AG08395 (cell line): ENCODE measurements at regions not wholly inside any gene's neighbourhood (a gene's known extent, or its start where the extent isn't known, plus 50 kb on each side); places are given as distances from the start of the nearest gene placed in this dataset.
A peak's percentile ranks its signal among the peaks of the same experiment; 100 is the strongest.
"Not testable (repeated sequence)": the region's sequence is repeated elsewhere in the genome, so short reads cannot be mapped to it uniquely, and the experiment has no call there.

Source experiments
- DNase-seq: peaks from one replicate; pipeline ENCODE4 v3.0.0; 2012; ENCODE audit warnings: mixed read lengths, low spot score

DNA sequence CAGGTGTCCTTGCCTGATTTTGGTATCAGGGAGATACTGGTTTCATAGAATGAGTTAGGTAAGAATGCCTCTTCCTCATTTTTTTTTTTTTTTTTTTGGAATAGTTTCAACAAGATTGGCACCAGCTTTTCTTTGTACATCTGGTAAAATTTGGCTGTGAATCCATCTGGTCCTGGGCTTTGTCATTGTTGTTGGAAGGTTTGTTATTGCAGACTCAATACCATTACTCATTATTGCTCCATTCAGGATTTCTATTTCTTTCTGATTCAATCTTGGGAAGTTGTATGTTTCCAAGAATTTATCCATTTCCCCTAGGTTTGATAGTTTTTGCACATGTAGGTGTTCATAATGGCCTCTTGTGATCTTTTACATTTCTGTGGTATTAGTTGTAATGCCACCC, 126.0 kb upstream of the KITLG start:
- no peak for DNase-seq

DNA sequence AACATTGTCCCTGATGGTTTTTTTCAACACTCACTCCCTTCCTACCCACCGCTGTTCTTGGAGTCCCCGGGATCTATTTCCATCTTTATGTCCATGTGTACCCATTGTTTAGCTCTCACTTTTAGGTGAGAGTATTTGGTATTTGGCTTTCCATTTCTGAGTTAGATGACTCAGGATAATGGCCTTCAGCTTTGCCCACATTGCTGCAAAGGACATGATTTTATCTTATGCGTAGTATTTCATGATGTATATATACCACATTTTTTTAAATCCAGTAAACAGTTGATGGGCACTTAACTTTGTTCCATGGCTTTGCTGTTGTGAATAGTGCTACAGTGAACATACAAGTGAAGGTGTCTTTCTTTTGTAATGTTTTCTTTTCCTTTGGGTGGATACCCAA, 123.5 kb upstream of the KITLG start:
- DNase-seq, result no peak

DNA sequence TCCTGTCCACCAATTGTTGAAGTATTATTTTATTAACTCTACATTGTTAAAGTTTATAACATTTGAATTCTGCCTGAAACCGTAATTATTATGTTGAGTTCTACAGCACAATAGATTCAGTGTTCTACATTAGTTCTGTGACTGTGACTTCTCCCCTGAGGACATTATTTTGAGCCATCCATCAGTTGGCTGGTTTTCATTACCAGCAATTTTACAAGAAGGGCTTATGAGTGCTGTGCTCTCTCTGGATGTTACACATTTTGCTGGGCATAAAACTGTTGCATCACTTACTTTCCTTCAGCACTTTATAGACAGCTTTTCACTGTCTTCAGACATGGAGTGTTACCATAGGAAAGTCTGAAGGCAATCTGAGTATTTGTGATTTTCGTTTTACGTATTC, 118.2 kb upstream of the KITLG start:
- DNase-seq, result no peak

DNA sequence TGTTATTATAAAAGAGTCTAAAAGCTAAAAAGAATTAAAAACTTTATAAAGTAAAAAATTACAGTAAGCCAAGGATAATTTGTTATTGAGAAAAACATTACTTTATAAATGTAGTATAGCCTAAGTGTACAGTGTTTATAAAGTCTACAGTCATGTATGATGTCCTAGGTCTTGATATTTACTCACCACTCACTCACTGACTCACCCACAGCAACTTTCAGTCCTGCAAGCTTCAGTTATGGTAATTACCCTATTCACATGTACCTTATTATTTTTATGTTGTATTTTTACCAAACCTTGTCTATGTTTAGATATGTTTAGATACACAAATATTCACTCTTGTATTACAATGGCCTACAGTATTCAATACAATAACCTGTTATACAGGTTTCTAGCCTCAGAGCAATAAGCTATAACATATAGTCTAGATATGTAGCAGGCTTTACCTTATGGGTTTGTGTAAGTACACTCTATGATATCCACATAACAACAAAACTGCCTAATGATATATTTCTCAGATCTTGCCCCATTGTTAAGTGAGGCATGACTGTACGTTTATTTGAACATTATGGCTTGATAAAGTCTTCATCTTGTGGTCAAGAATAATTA, 113.7 kb upstream of the KITLG start:
- DNase-seq, result no peak

DNA sequence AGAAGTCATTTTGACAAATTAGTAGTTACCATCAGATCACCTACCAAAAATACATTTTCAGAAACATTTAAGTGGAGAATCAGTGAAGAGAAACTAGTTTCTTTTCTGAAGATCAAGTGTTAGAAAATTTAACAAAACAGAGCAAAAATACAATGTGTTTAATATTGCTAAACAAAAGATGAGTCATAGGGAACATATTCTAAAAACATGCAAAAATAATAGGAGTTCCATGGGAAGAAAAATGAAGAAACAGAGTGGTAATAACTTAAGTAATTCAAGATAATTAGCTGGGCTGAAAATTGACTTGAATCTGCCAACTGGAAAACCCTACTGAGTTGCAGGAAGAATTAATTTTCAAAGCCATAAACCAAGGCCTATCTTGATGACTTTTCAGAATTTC, 111.5 kb upstream of the KITLG start:
- no peak for DNase-seq

DNA sequence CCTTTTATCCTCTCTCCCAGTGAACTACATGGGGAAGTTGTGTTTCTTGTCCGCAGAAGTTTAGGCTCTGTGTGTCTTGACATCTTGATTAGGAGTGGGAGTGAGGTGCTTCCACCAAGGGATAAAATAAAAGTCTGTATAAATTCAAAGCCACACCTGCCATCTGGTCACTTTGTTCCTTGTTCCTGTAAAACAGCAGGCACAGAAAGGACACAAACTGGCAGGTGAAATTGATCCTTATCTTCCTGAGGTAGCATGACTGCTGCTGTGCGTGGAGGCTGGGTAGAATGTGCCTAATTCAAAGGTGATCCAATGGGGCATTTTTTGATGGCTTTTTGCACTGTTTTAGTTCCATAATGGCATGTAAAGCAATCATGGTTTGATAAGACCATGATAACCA, 104.3 kb upstream of the KITLG start:
- no peak for DNase-seq

DNA sequence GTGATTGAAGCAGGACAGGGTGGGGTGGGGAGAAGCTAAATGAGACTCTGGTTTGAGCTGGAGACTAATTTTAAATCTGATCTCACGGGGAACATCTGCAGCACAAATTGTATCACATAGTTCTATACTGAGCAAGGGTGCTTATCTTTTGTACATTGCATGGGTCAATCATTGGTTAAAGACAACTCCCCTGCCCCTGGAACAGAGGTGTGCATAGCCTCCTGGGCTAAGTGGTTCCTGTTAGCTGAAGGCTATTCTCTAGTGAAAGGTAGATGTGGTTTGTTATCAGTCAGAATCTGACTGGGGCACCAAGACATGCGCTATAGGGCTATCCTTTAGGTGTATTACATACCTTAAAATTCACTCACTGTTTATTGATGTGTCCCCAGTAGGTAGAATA, 103.9 kb upstream of the KITLG start:
- no peak for DNase-seq

DNA sequence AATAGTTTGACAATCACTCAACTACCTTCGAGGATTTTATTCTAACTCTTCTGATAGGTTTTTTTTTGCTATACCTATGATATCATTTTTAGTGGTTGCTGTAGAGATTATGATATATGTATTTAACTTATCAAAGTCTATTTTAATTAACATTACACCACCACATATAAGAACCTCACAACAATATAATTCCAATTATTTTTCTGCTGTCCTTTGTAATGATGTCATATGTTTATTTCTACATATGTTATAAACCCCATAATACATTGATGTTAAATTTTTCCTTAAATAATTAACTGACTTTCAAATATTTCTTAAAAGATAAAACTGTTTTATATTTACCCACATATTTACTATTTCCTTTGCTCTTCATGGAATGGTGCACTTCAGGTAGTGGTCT, 103.4 kb upstream of the KITLG start:
- DNase-seq, result no peak

DNA sequence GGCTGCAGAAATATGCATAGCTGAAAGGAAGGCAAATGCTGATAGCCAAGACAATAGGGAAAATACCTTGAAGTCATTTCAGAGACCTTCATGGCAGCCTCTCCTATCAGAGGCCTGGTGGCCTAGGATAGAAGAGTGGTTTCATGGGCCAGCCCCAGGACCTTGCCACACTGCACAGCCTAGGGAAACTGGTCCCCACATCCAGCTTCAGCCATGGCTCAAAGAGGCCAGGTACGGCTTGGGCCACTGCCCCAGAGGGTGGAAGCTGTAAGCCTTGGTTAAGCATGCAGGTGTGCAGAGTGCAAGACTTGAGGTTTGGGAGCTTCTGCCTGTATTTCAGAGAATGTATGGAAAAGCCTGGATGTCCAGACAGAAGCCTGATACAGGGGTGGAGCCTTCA, 101.0 kb upstream of the KITLG start:
- DNase-seq, result no peak

DNA sequence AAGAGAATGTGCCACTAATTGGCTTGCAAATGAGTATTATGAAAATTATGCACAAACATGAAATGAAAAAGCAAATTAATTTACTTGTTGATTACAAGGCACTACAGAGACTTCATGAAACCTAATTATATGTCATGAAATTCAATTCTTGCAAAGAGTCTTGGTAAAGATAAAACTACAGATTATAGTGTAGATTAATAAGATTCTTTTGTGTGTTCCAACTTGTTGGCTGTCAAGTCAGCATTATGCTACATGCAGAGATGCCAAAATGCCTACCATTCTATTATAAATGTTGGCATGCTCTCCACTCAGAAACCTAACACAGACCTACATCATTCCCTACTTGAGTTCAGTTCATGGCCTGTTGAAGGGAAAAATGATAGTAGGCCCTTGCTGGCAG, 97.2 kb upstream of the KITLG start:
- no peak for DNase-seq

DNA sequence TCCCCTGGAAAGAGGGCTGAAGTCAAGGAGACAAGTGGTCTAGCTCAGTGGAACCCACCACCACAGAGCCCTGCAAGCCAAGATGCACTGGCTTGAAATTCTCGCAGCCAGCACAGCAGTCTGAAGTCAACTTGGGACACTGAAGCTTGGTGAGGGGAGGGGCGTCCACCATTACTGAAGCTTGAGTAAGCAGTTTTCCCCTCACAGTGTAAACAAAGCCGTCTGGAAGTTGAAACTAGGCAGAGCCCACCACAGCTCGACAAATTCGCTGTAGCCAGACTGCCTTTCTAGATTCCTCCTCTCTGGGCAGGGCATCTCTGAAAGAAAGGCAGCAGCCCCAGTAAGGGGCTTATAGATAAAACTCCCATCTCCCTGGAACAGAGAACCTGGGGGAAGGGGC, 87.3 kb upstream of the KITLG start:
- DNase-seq, result not testable (repeated sequence)

DNA sequence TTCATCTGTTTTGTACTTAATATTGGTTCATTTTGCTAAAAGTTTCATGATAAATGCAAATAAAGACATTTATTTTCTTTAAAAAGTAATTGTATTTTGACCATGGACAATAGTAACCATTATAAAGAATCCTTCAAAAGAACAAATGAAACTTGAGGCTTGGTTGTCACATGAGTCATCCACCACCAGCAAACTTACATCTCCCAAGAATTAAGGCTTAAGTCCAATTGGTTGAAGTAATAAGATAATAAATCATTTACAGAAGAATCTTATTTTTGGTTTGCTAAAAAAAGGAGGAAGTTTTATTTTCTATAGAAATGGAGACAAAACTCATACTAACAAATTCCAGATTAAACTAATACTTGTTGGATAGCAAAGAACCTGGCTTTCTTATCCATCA, 84.8 kb upstream of the KITLG start:
- peak; percentile 26 for DNase-seq

DNA sequence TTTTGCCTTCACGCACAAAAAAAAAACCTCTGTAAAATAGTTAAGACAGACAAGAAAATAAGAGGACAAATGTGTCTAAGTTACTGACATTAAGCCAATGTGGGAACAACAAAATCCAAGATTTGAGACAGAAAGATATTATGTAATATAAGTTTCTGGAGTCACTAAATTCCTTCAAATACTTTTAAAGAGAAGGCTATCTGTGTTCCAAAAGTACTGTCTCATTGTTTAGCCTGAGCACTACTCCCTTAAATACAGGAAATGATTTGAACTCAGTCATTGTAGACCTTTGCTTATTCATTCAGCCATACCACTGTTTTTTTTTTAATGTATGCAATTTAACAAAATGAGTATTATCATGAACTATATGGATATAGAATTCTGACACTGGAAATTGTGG, 82.7 kb upstream of the KITLG start:
- DNase-seq, result no peak

DNA sequence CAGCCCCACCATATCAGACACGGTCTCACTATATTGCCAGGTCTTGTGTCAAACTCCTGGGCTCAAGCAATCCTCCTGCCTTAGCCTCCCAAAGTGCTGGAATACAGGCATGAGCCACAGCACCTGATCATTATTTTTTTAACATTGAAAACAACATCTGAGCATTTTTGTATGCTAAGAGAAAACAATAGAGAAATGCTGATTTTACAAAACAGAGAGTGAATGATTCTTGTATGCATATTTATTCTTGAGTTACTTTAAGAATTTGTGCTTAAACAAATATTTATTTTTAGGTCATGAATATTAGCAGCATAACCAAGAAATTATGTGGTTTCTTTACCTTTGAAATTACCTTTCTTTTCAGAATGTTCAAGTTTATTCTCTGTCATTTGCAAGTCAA, 81.8 kb upstream of the KITLG start:
- no peak for DNase-seq

DNA sequence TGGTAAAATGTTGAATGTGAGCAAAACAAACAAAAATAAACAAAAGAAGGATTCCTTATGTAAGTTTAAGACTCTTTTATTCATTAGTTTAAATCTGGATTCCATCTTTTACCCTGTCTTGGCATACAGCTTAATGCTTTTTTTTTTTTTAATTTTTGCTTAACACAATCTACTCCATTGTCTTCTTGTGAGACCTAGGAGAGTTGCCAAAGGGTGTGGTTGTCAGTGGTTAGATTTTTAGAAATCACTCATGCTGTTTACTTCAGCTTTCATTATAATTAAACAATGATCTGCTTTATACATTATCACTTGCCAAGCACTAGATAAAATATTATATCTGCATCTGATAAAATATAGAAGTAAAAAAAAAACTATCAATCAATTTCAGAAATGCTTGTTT, 77.7 kb upstream of the KITLG start:
- no peak for DNase-seq

DNA sequence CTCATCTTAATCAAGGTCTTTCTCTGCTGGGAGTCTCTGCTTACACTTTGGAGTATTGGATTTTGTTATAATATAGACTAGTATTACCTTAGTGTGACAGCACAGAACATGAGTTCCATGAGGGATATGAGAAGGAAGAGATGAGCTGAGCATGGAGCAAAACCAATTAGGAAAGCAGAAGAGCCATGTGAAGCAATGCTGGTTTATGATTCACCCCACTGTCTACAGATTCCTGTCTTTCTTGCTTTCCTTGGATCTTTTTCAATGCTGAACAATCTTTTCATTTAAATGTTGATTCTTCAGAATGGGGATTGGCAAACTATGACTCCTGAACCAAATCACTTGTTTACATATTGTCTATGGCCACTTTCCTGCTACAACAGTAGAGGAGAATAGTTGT, 70.4 kb upstream of the KITLG start:
- peak; percentile 64 for DNase-seq

DNA sequence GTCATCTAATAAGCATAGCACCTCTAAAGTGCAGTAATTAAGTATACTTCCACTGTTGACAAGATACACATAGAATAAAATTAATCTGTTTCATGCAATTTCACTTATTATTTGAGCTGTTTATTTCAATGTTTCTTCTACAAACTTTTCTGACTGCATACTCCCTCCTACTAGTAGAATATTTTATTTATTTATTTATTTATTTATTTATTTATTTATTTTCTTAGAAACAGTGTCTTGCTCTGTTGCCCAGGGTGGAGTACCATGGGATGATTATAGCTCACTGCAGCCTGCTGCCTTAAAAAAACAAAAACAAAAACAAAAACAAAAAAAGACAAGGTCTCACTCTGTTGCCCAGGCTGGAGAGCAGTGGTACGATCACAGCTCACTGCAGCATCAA, 68.4 kb upstream of the KITLG start:
- no peak for DNase-seq

DNA sequence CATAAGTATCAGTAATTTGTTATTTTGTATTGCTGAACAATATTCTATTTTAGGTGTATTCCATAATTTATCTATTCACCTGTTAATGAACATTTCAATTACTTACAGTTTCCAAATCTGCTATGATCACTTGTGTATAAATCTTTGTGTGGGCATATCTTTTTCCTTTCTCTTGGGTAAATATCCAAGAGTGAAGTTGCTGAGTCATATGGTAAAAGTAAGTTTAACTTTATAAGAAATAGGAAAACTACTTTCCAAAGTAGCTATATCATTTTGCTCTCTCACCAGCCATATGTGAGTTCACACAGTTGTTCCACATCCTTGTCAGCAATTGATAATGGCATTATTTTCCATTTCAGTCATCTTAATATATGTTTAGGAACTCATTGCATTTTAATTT, 66.6 kb upstream of the KITLG start:
- DNase-seq, result no peak

DNA sequence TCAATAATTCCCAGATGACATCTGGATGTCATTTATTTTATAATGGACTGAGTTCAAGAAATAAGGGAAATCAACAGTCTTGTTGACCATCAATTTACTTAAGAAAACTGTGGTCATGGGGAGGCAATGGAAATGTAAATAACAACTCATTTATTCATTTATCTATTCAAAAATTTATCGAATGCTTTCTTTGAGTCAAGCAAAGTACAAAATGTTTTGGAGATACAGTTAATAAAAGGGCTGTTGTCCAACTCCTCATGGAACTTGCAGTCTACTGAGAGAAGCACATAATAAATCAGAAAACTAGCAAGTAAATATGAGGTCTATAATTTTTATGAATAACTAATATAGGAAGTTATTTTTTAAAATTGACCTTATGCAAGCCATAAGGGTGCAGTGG, 65.5 kb upstream of the KITLG start:
- DNase-seq, result no peak

DNA sequence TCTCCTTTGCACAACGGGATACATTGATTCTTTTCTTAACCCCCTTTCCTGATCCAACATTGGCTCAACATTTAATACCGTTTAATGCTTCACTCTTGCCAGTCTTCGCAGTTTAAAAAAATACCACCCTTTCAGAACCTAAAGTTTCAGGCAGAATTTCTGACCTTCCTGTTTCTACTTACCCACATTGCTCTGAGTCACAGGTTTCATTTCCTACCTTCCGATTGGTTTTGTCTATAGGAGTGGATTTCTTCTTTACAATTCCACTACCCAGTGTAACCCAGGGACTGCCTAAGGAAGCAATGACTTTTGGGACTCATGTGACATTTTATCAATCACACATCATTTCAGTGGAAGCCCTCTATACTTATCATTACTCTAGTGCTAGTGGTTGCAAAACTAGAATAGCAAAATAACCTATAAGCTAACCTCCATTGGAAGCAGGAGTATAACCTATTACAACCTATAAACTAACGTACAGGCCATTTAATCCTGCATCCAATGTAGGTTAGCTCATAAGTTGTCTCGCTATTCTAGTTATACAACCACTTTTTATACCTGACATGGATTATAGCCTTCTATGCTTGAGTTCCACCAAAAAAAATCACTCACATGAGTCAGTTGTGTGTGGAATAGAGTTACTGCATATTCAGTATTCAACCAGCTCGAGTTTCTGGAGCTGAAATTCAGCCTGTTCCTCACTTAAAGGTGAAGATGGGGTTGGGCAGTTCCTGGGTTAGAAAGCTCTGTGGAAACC, 64.9 kb upstream of the KITLG start:
- no peak for DNase-seq

DNA sequence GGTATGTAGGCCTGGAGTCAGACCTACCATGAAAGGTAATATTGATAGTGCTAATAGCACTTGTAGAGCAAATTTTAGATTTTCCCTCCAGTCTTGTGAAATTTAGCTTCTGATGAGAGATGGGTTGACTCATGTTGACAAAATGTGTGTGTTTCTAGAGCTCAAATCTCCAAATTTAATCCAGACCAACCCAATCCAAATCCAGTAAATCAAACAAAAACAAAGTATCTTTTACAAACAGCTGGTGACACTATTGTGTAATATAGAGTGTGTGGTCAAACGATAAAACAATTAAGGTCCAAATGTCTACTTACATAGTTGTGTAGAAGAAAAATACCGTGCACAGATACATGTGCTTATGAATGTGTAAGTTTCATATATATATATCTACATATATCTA, 63.4 kb upstream of the KITLG start:
- DNase-seq, result peak; percentile 47

DNA sequence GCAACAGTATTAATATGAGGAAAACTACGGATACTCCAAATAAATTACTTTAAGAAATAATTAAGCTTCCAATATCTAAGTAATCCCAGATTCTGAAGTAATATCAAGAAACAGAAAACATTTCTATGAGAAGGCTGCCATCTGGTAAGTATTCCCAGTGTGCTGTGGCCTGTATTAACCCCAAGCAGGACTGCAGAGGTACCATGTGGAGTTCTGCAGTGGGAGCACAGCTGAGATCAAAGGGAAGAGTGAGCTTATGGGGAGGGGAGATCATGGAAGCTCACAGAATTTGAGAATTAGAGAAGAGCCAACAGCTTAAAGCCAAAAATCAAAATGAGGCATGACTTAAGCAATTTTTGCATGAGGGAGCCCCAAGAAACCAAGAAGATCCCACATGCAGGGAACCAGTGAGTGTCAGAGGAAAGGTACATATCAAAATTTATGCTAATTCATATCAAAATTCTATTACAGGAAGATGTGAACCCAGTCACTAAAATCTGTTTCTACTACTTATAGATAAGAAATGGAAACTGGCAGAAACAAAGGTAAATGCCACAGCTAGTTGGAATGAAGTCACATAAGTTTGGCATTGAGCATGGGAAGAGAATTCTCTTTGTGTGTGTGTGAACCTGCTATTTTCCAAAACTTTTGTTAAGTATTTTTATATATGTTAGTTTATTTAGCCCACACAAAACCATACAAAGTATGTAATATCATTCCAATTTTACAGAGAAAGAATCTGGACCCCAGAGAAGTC, 62.6 kb upstream of the KITLG start:
- no peak for DNase-seq

DNA sequence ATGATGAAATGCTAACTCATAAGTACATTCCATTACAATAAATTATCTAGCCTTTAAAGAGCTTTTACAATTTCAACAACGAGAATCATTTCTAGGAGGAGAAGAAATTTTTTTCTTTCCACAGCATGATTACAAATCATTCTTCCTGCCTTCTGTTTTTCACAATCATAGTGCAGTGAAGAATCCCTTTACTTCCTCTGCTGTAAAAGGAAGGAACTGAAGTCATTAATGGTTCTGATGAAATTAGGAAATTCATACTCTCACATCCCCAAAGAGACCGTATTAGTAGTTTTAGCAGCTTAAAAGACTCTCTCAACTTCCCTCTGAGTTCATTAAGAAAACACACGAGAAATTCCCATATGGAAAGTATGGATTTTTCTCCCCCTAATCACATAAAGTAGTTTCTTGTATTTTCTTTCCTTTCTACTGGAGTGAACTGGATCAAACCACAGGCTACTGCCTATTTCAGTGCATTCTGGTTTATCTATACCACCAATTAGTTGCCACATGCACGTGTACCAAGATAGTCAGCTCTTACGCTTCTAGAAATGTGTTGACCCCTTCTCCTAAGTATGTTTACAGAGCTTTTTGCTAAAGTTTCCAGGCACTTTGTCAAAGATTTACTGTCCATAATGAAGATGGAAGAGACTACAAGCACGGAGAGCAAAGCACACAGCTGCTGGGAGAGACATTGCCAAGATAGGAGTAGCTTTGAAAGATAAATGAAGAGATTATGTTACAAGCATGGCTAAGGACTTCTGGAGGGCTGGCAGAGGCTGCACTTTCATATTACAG, 58.9 kb upstream of the KITLG start:
- peak; percentile 26 for DNase-seq
